OCI-LY7 (cell line): ENCODE measurements at regions not wholly inside any gene's neighbourhood (a gene's known extent, or its start where the extent isn't known, plus 50 kb on each side); places are given as distances from the start of the nearest gene placed in this dataset.

Experiments used
- BruUV-seq: library from RNA; stranded (reverse); fragments of 400-500 nt; replicated peaks from 2 replicates; lab custom pipeline; 2021; lab: Mats Ljungman, UMichigan
- CTCF ChIA-PET: fragments of 300-600 bp; sonication (Branson Sonifier 250); formaldehyde crosslinking; loops from one replicate; lab custom pipeline; 2022; ENCODE audit warnings: antibody characterized with exemption; ENCODE audit not compliant: unreplicated experiment; lab: Charles Lee
- POLR2A ChIA-PET: fragments of 300-600 bp; sonication (Branson Sonifier 250); formaldehyde crosslinking; loops from one replicate; lab custom pipeline; 2022; ENCODE audit warnings: antibody characterized with exemption; lab: Charles Lee
- DNase-seq: peaks from one replicate; pipeline ENCODE4 v3.0.0-alpha.2; 2015; ENCODE audit warnings: low spot score
- H2AFZ ChIP-seq: fragments of 200-600 bp; sonication (generic), shearing (Covaris generic); 2 replicates; pipeline ENCODE4 v1.6.1; 2014; ENCODE audit warnings: mild to moderate bottlenecking, antibody characterized with exemption, low read length, moderate library complexity
- H3K27ac ChIP-seq: fragments of 200-600 bp; sonication (generic); 2 replicates; pipeline ENCODE4 v1.5.1; 2014; ENCODE audit warnings: mixed run types, low read depth, mild to moderate bottlenecking, moderate library complexity, low read length, inconsistent platforms; ENCODE audit not compliant: poor library complexity, severe bottlenecking
- H3K36me3 ChIP-seq: fragments of 200-600 bp; sonication (generic); 2 replicates; pipeline ENCODE4 v1.6.1; 2014; ENCODE audit warnings: mild to moderate bottlenecking, antibody characterized with exemption, low read length, moderate library complexity, mixed read lengths; ENCODE audit not compliant: insufficient read depth
- H3K4me1 ChIP-seq: fragments of 200-600 bp; sonication (generic); 2 replicates; pipeline ENCODE4 v1.5.1; 2014; ENCODE audit warnings: mild to moderate bottlenecking, low read length; ENCODE audit not compliant: insufficient read depth, poor library complexity, severe bottlenecking
- H3K4me2 ChIP-seq: fragments of 200-600 bp; sonication (generic); 2 replicates; pipeline ENCODE4 v1.6.1; 2014; ENCODE audit warnings: mild to moderate bottlenecking, low read length
- H3K4me3 ChIP-seq: fragments of 200-600 bp; sonication (generic); 2 replicates; pipeline ENCODE4 v1.5.1; 2014; ENCODE audit warnings: mild to moderate bottlenecking, low read depth, low read length; ENCODE audit not compliant: poor library complexity, severe bottlenecking
- H3K79me2 ChIP-seq: fragments of 200-600 bp; sonication (generic); 2 replicates; pipeline ENCODE4 v1.6.1; 2016; ENCODE audit warnings: low read depth, mild to moderate bottlenecking, low read length, moderate library complexity, mixed read lengths; ENCODE audit not compliant: insufficient read depth
- H3K9me2 ChIP-seq: fragments of 200-600 bp; sonication (generic); 2 replicates; pipeline ENCODE4 v1.6.1; 2016; ENCODE audit warnings: mild to moderate bottlenecking, low read length, mixed read lengths; ENCODE audit not compliant: insufficient read depth
- H3K9me3 ChIP-seq: fragments of 200-600 bp; sonication (generic); 2 replicates; pipeline ENCODE4 v1.6.1; 2014; ENCODE audit warnings: mild to moderate bottlenecking, mixed run types, low read length, mixed read lengths
- H4K20me1 ChIP-seq: fragments of 200-600 bp; sonication (generic); 2 replicates; pipeline ENCODE4 v1.6.1; 2014; ENCODE audit warnings: mild to moderate bottlenecking, antibody characterized with exemption, low read length, moderate library complexity, mixed read lengths; ENCODE audit not compliant: insufficient read depth
- EZH2phosphoT487 ChIP-seq: fragments of 200-600 bp; sonication (generic); IDR thresholded peaks from 2 replicates; pipeline ENCODE4 v1.6.1; 2018; ENCODE audit warnings: low read depth, borderline replicate concordance, mild to moderate bottlenecking, mixed run types, antibody characterized with exemption, low read length, moderate library complexity, mixed read lengths
- intact Hi-C: fragments of 100-400 bp; cut with micrococcal nuclease; formaldehyde crosslinking; loops from one replicate; pipeline ENCODE4 v1.10.0; 2022; ENCODE audit not compliant: unreplicated experiment
- TF ChIP-seq, protein P1 (sequence below): fragments of 200-600 bp; sonication (generic); conservative IDR thresholded peaks from 2 replicates; pipeline ENCODE4 v1.5.1; 2014; ENCODE audit warnings: mild to moderate bottlenecking, antibody characterized with exemption, low read length, moderate library complexity, mixed read lengths

DNA sequence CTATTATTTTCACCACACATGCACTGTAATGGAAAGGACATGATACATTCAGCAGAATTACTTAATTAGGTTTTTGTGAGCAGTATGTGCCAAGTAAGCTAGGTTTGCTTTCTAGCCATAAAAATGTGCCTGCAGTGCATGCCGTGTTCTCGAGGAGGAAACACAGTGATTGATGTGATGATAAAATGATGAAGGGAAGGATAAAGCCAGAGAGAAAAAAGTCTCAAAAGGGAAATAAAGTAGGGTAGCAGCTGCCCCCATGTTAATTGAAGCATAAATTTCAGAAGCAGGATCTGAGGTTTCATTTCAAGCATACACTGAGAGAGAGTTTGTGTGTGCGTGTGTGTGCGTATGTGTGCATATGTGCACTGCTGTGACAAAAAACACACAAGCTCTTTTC lies 714.2 kb upstream of the C9orf72 start:
- POLR2A ChIA-PET: no interaction called here
- H3K79me2 ChIP-seq: no peaks in the 10 kb centered on the region
- intact Hi-C loops: no loop called here
- DNase-seq: no peak
- H3K4me1 ChIP-seq: no peaks in the 10 kb centered on the region
- no peak overlapping the region for H2AFZ ChIP-seq
- TF ChIP-seq, protein P1, sequence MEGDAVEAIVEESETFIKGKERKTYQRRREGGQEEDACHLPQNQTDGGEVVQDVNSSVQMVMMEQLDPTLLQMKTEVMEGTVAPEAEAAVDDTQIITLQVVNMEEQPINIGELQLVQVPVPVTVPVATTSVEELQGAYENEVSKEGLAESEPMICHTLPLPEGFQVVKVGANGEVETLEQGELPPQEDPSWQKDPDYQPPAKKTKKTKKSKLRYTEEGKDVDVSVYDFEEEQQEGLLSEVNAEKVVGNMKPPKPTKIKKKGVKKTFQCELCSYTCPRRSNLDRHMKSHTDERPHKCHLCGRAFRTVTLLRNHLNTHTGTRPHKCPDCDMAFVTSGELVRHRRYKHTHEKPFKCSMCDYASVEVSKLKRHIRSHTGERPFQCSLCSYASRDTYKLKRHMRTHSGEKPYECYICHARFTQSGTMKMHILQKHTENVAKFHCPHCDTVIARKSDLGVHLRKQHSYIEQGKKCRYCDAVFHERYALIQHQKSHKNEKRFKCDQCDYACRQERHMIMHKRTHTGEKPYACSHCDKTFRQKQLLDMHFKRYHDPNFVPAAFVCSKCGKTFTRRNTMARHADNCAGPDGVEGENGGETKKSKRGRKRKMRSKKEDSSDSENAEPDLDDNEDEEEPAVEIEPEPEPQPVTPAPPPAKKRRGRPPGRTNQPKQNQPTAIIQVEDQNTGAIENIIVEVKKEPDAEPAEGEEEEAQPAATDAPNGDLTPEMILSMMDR: no peak
- no peak for TF ChIP-seq EZH2phosphoT487
- H3K27ac ChIP-seq: no peak overlapping the region
- no peaks in the 10 kb centered on the region for H4K20me1 ChIP-seq
- H3K9me3 ChIP-seq: no peaks in the 10 kb centered on the region
- CTCF ChIA-PET: no interaction called here
- H3K36me3 ChIP-seq: no peaks in the 10 kb centered on the region
- no peaks in the 10 kb centered on the region for H3K9me2 ChIP-seq
- no TSS peak for BruUV-seq
- no peak overlapping the region for H3K4me2 ChIP-seq
- H3K4me3 ChIP-seq: no peak overlapping the region

DNA sequence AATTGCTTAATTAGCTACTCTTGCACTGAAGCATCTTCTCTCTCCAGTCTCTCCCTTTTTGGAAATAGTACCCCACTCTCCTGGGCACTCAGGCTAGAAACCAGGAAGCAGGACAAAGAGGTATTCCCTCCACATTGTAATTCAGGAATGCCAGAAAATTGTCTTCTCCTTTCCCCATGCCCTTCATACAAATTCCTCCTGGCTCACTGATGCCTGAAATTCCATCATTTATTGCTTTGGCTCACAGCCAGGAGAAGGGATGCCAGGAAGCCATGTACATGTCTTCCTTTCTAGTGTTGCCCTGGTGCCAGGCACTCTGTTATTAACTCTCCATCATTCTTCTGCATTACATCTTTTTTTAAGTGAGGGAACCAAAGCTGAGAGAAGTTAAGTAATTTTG lies 716.5 kb upstream of the C9orf72 start:
- no peaks in the 10 kb centered on the region for H4K20me1 ChIP-seq
- no TSS peak for BruUV-seq
- H3K9me3 ChIP-seq: no peaks in the 10 kb centered on the region
- no peak overlapping the region for H3K4me2 ChIP-seq
- H3K79me2 ChIP-seq: no peaks in the 10 kb centered on the region
- intact Hi-C loops: no loop called here
- TF ChIP-seq, protein P1: no peak
- no peak for TF ChIP-seq EZH2phosphoT487
- H3K4me1 ChIP-seq: no peaks in the 10 kb centered on the region
- no peak overlapping the region for H3K4me3 ChIP-seq
- H2AFZ ChIP-seq: no peak overlapping the region
- ChIA-PET CTCF (no interaction called here), POLR2A (interaction anchor here (0.7 to 1.3 kb wide), 2 partner anchors 10 to 14 kb away, joined by 3 read pairs; no protein-coding TSS in a partner anchor)
- DNase-seq: no peak
- H3K36me3 ChIP-seq: no peaks in the 10 kb centered on the region
- peaks cover 4% of the 10 kb centered on the region; the same call in 1 of the 2 replicates for H3K9me2 ChIP-seq
- H3K27ac ChIP-seq: no peak overlapping the region

GRCh38 chr9:28293369-28294090 lies 720.2 kb upstream of the C9orf72 start:
- H2AFZ ChIP-seq: no peak overlapping the region
- no peak overlapping the region for H3K4me3 ChIP-seq
- intact Hi-C loops: no loop called here
- peaks cover 4% of the 10 kb centered on the region; the same call in 1 of the 2 replicates for H3K9me2 ChIP-seq
- CTCF ChIA-PET: no interaction called here
- no peaks in the 10 kb centered on the region for H3K4me1 ChIP-seq
- no peak overlapping the region for H3K4me2 ChIP-seq
- TF ChIP-seq EZH2phosphoT487: no peak
- TF ChIP-seq, protein P1: no peak
- no peaks in the 10 kb centered on the region for H3K36me3 ChIP-seq
- H3K27ac ChIP-seq: no peak overlapping the region
- H3K79me2 ChIP-seq: no peaks in the 10 kb centered on the region
- no peaks in the 10 kb centered on the region for H4K20me1 ChIP-seq
- POLR2A ChIA-PET: interaction anchor here (0.7 kb wide), 1 partner anchor 118 kb away, joined by 3 read pairs; no protein-coding TSS in a partner anchor
- no TSS peak for BruUV-seq
- no peaks in the 10 kb centered on the region for H3K9me3 ChIP-seq
- DNase-seq: no peak
